ENCODE measurements at regions not wholly inside any gene's neighbourhood (a gene's known extent, or its start where the extent isn't known, plus 50 kb on each side); places are given as distances from the start of the nearest gene placed in this dataset.

- no peak for TF ChIP-seq FOXP2 (optimal IDR thresholded peaks at IDR 0.05; ENCODE audit: control extremely low read depth, extremely low read length, insufficient read depth)
- no peak for TF ChIP-seq EZH2 (IDR thresholded peaks at IDR 0.05)
- no peak for TF ChIP-seq POLR2AphosphoS5 (IDR thresholded peaks at IDR 0.05; ENCODE audit: borderline replicate concordance, low read depth, low read length)
- H3K36me3 ChIP-seq (ENCODE audit: insufficient read depth, low read length): no peaks in the 10 kb centered on the region
- H3K9me3 ChIP-seq (ENCODE audit: low read depth, low read length): no peaks in the 10 kb centered on the region
- H3K4me3 ChIP-seq: no peak overlapping the region
- no peak overlapping the region for H3K27ac ChIP-seq
- no peak for DNase-seq (ENCODE audit: low read depth, low spot score)
- no peak overlapping the region for H3K9ac ChIP-seq (ENCODE audit: insufficient read length)
Measured at GRCh38 chr5:163626904-163627434, 121.5 kb downstream of the MAT2B start.

GRCh38 chr5:163631856-163632255 is 126.4 kb downstream of the MAT2B start:
- Histone ChIP-seq H3K27ac (no peak overlapping the region), H3K9me3 (ENCODE audit: low read depth, low read length) (no peaks in the 10 kb centered on the region), H3K4me3 (no peak overlapping the region), H3K9ac (ENCODE audit: insufficient read length) (no peak overlapping the region), H3K36me3 (ENCODE audit: insufficient read depth, low read length) (no peaks in the 10 kb centered on the region)
- TF ChIP-seq EZH2 (IDR thresholded peaks at IDR 0.05): no peak
- no peak for TF ChIP-seq FOXP2 (optimal IDR thresholded peaks at IDR 0.05; ENCODE audit: control extremely low read depth, extremely low read length, insufficient read depth)
- no peak for TF ChIP-seq POLR2AphosphoS5 (IDR thresholded peaks at IDR 0.05; ENCODE audit: borderline replicate concordance, low read depth, low read length)
- no peak for DNase-seq (ENCODE audit: low read depth, low spot score)

GRCh38 chr5:163633926-163634460 is 128.6 kb downstream of the MAT2B start:
- Histone ChIP-seq H3K27ac (no peak overlapping the region), H3K36me3 (ENCODE audit: insufficient read depth, low read length) (no peaks in the 10 kb centered on the region), H3K9ac (ENCODE audit: insufficient read length) (no peak overlapping the region), H3K9me3 (ENCODE audit: low read depth, low read length) (no peaks in the 10 kb centered on the region), H3K4me3 (no peak overlapping the region)
- DNase-seq (ENCODE audit: low read depth, low spot score): no peak
- no peak for TF ChIP-seq POLR2AphosphoS5 (IDR thresholded peaks at IDR 0.05; ENCODE audit: borderline replicate concordance, low read depth, low read length)
- TF ChIP-seq EZH2 (IDR thresholded peaks at IDR 0.05): no peak
- no peak for TF ChIP-seq FOXP2 (optimal IDR thresholded peaks at IDR 0.05; ENCODE audit: control extremely low read depth, extremely low read length, insufficient read depth)

GRCh38 chr5:163635631-163636030 is 130.2 kb downstream of the MAT2B start:
- no peak for DNase-seq (ENCODE audit: low read depth, low spot score)
- TF ChIP-seq EZH2 (IDR thresholded peaks at IDR 0.05) (no peak), POLR2AphosphoS5 (IDR thresholded peaks at IDR 0.05; ENCODE audit: borderline replicate concordance, low read depth, low read length) (no peak), FOXP2 (optimal IDR thresholded peaks at IDR 0.05; ENCODE audit: control extremely low read depth, extremely low read length, insufficient read depth) (no peak)
- Histone ChIP-seq H3K4me3 (no peak overlapping the region), H3K9me3 (ENCODE audit: low read depth, low read length) (no peaks in the 10 kb centered on the region), H3K27ac (no peak overlapping the region), H3K36me3 (ENCODE audit: insufficient read depth, low read length) (no peaks in the 10 kb centered on the region), H3K9ac (ENCODE audit: insufficient read length) (no peak overlapping the region)

- H3K27ac ChIP-seq: no peak overlapping the region
- no peak overlapping the region for H3K4me3 ChIP-seq
- H3K36me3 ChIP-seq (ENCODE audit: insufficient read depth, low read length): no peaks in the 10 kb centered on the region
- TF ChIP-seq POLR2AphosphoS5 (IDR thresholded peaks at IDR 0.05; ENCODE audit: borderline replicate concordance, low read depth, low read length) (no peak), FOXP2 (optimal IDR thresholded peaks at IDR 0.05; ENCODE audit: control extremely low read depth, extremely low read length, insufficient read depth) (no peak), EZH2 (IDR thresholded peaks at IDR 0.05) (no peak)
- no peaks in the 10 kb centered on the region for H3K9me3 ChIP-seq (ENCODE audit: low read depth, low read length)
- H3K9ac ChIP-seq (ENCODE audit: insufficient read length): no peak overlapping the region
- no peak for DNase-seq (ENCODE audit: low read depth, low spot score)
Measured at GRCh38 chr5:163642904-163643303, 137.5 kb downstream of the MAT2B start.

GRCh38 chr5:163645421-163646416 is 140.3 kb downstream of the MAT2B start:
- no peak for TF ChIP-seq POLR2AphosphoS5 (IDR thresholded peaks at IDR 0.05; ENCODE audit: borderline replicate concordance, low read depth, low read length)
- TF ChIP-seq FOXP2 (optimal IDR thresholded peaks at IDR 0.05; ENCODE audit: control extremely low read depth, extremely low read length, insufficient read depth): no peak
- no peak for TF ChIP-seq EZH2 (IDR thresholded peaks at IDR 0.05)
- Histone ChIP-seq H3K4me3 (no peak overlapping the region), H3K27ac (no peak overlapping the region), H3K9ac (ENCODE audit: insufficient read length) (no peak overlapping the region), H3K36me3 (ENCODE audit: insufficient read depth, low read length) (no peaks in the 10 kb centered on the region), H3K9me3 (ENCODE audit: low read depth, low read length) (no peaks in the 10 kb centered on the region)
- DNase-seq (ENCODE audit: low read depth, low spot score): no peak

GRCh38 chr5:163649514-163649913 is 144.1 kb downstream of the MAT2B start:
- Histone ChIP-seq H3K4me3 (no peak overlapping the region), H3K36me3 (ENCODE audit: insufficient read depth, low read length) (no peaks in the 10 kb centered on the region), H3K9ac (ENCODE audit: insufficient read length) (no peak overlapping the region), H3K27ac (no peak overlapping the region), H3K9me3 (ENCODE audit: low read depth, low read length) (no peaks in the 10 kb centered on the region)
- TF ChIP-seq EZH2 (IDR thresholded peaks at IDR 0.05): no peak
- no peak for TF ChIP-seq FOXP2 (optimal IDR thresholded peaks at IDR 0.05; ENCODE audit: control extremely low read depth, extremely low read length, insufficient read depth)
- TF ChIP-seq POLR2AphosphoS5 (IDR thresholded peaks at IDR 0.05; ENCODE audit: borderline replicate concordance, low read depth, low read length): no peak
- no peak for DNase-seq (ENCODE audit: low read depth, low spot score)

- Histone ChIP-seq H3K36me3 (ENCODE audit: insufficient read depth, low read length) (no peaks in the 10 kb centered on the region), H3K27ac (no peak overlapping the region), H3K4me3 (no peak overlapping the region), H3K9ac (ENCODE audit: insufficient read length) (no peak overlapping the region), H3K9me3 (ENCODE audit: low read depth, low read length) (no peaks in the 10 kb centered on the region)
- TF ChIP-seq FOXP2 (optimal IDR thresholded peaks at IDR 0.05; ENCODE audit: control extremely low read depth, extremely low read length, insufficient read depth) (no peak), EZH2 (IDR thresholded peaks at IDR 0.05) (no peak), POLR2AphosphoS5 (IDR thresholded peaks at IDR 0.05; ENCODE audit: borderline replicate concordance, low read depth, low read length) (no peak)
- DNase-seq (ENCODE audit: low read depth, low spot score): no peak
Measured at GRCh38 chr5:163653526-163653925, 148.1 kb downstream of the MAT2B start.
